HL-60 (cell line): ENCODE measurements at regions not wholly inside any gene's neighbourhood (a gene's known extent, or its start where the extent isn't known, plus 50 kb on each side); places are given as distances from the start of the nearest gene placed in this dataset.

Source experiments
- DNase-seq, 2 experiments: peaks; one replicate each; pipeline ENCODE4 v3.0.0-alpha.2; 2010 to 2020; ENCODE audit warnings: low read depth in 1 of 2, low spot score in 1 of 2
- H3K27ac ChIP-seq: fragments of 250-450 bp; sonication (Bioruptor Pico); replicated peaks from 2 replicates; pipeline ENCODE4 v1.5.1; 2020; ENCODE audit warnings: mild to moderate bottlenecking, moderate library complexity
- H3K27me3 ChIP-seq: fragments of 250-450 bp; sonication (Bioruptor Pico); 2 replicates; pipeline ENCODE4 v1.5.1; 2021; ENCODE audit warnings: mild to moderate bottlenecking, moderate library complexity; ENCODE audit not compliant: insufficient read depth, poor library complexity, severe bottlenecking
- H3K4me3 ChIP-seq: replicated peaks from 2 replicates; pipeline ENCODE4 v1.5.1; 2011; ENCODE audit warnings: mild to moderate bottlenecking, control low read depth, low read length; ENCODE audit not compliant: insufficient read depth
- CTCF ChIP-seq: IDR thresholded peaks from one replicate; pipeline ENCODE4 v1.5.1; 2011; ENCODE audit warnings: low read length, control low read depth, inconsistent platforms; ENCODE audit not compliant: insufficient read depth
- GABPA ChIP-seq: IDR thresholded peaks from 2 replicates; pipeline ENCODE4 v1.6.1; 2012; ENCODE audit warnings: low read depth
- POLR2AphosphoS5 ChIP-seq: IDR thresholded peaks from 2 replicates; pipeline ENCODE4 v1.6.1; 2012; ENCODE audit warnings: low read depth
- SPI1 ChIP-seq: IDR thresholded peaks from 2 replicates; pipeline ENCODE4 v1.6.1; 2012; ENCODE audit warnings: low read depth, mild to moderate bottlenecking, borderline replicate concordance
- TF ChIP-seq, protein P1 (sequence below): IDR thresholded peaks from 2 replicates; pipeline ENCODE4 v1.6.1; 2012; ENCODE audit warnings: low read depth; ENCODE audit not compliant: insufficient replicate concordance

DNA sequence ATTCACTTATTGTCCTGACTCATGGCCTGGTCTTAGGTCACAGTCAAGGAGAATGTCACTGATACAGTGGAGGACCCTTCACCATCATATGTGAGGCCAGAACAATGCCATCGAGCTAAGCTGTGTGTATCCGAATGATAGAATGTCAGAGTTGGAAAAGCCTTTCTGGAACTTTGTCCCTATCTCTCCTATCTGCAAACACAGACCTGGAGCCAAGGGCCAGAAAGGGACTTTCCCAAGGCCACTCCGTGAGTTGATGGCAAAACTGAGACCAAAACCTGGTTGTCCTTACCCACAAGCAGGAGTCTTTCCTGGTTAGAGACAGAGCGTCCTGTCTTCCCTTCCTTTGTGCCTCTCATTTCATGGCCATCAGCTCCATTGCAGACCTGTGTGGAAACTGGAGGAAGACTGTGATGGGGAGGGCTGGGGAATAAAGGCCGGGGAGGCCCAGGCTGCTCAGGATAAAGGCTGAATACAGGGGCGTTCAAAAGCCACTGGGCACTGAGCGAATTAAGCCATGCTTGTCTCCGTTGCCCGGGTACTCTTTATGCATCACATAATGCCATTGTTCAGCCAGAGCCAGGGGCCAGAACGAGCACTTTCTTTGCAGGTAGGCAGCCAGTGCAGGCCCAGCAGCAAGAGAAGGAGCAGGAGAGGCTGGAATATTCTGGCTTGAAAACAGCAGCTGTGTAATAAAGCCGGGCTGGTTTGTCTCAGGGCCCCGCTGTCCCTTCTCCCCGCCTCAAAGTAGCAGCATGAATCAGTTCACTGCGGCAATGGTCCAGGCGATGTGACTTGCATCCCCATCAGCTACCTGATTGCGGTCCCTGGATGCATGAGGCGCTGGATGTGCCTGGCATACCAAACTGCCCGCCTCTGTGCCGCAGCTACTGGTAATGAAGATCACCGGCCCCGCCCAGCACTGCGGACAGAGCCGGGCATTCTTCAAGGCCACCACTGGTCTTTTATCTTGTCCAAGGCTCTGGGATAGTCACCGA, 143.0 kb downstream of the RPS24 start:
- no peak for TF ChIP-seq CTCF
- no peak for TF ChIP-seq SPI1
- no peak for TF ChIP-seq GABPA
- DNase-seq, result no peak
- no peak overlapping the region for H3K27ac ChIP-seq
- no peak overlapping the region for H3K4me3 ChIP-seq
- H3K27me3 ChIP-seq, result no peaks in the 10 kb centered on the region

DNA sequence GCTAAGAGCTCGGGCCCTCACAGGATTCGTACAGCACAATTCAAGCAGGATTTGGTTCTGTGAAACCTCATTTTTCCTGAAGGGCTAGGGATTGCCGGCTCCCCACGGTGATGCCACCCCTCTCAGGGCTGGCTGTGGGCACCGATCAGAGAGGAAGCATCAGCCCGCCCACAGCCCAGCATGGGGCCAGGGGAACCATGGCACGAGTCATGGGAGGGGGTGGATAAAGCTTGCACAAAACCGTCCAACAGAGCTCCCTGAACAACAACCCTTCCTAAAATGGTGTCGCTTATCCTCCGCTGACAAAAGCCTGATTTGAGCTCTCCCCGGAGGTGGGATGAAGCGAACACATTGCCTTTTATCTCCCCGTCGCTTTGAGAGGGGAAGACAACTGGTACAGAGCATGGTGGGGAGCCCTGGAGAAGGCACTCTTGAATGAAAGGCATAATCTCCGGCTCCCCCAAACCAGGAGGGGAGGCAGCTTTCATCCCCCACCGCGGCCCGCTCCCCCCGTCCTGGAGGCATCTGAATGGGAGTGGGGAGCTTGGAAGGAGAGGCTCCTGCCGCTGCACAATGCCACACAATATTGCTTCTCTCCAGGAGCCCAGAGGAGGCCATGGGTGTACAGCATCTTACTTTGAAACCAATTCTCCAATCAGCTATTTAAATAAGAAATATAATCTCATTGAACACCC, 144.0 kb downstream of the RPS24 start:
- TF ChIP-seq, protein P1, sequence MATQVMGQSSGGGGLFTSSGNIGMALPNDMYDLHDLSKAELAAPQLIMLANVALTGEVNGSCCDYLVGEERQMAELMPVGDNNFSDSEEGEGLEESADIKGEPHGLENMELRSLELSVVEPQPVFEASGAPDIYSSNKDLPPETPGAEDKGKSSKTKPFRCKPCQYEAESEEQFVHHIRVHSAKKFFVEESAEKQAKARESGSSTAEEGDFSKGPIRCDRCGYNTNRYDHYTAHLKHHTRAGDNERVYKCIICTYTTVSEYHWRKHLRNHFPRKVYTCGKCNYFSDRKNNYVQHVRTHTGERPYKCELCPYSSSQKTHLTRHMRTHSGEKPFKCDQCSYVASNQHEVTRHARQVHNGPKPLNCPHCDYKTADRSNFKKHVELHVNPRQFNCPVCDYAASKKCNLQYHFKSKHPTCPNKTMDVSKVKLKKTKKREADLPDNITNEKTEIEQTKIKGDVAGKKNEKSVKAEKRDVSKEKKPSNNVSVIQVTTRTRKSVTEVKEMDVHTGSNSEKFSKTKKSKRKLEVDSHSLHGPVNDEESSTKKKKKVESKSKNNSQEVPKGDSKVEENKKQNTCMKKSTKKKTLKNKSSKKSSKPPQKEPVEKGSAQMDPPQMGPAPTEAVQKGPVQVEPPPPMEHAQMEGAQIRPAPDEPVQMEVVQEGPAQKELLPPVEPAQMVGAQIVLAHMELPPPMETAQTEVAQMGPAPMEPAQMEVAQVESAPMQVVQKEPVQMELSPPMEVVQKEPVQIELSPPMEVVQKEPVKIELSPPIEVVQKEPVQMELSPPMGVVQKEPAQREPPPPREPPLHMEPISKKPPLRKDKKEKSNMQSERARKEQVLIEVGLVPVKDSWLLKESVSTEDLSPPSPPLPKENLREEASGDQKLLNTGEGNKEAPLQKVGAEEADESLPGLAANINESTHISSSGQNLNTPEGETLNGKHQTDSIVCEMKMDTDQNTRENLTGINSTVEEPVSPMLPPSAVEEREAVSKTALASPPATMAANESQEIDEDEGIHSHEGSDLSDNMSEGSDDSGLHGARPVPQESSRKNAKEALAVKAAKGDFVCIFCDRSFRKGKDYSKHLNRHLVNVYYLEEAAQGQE, result no peak
- TF ChIP-seq POLR2AphosphoS5, result no peak
- TF ChIP-seq GABPA, result no peak
- TF ChIP-seq CTCF, result no peak
- no peak for TF ChIP-seq SPI1
- no peak for DNase-seq
- Histone ChIP-seq H3K27ac (no peak overlapping the region), H3K4me3 (no peak overlapping the region), H3K27me3 (no peaks in the 10 kb centered on the region)

GRCh38 chr10:78178397-78178796, 144.7 kb downstream of the RPS24 start:
- H3K4me3 ChIP-seq, result no peak overlapping the region
- no peaks in the 10 kb centered on the region for H3K27me3 ChIP-seq
- TF ChIP-seq CTCF, result no peak
- TF ChIP-seq, protein P1, result no peak
- TF ChIP-seq POLR2AphosphoS5, result no peak
- TF ChIP-seq GABPA, result no peak
- TF ChIP-seq SPI1, result no peak
- H3K27ac ChIP-seq, result no peak overlapping the region
- DNase-seq, result no peak
